GM19099 (cell line): ENCODE measurements at regions not wholly inside any gene's neighbourhood (a gene's known extent, or its start where the extent isn't known, plus 50 kb on each side); places are given as distances from the start of the nearest gene placed in this dataset.

Experiments
- POLR2A ChIP-seq: IDR thresholded peaks from 3 replicates; pipeline ENCODE4 v1.6.1; 2011; ENCODE audit warnings: low read depth; ENCODE audit not compliant: insufficient read length; ENCODE audit errors: extremely low read depth

DNA sequence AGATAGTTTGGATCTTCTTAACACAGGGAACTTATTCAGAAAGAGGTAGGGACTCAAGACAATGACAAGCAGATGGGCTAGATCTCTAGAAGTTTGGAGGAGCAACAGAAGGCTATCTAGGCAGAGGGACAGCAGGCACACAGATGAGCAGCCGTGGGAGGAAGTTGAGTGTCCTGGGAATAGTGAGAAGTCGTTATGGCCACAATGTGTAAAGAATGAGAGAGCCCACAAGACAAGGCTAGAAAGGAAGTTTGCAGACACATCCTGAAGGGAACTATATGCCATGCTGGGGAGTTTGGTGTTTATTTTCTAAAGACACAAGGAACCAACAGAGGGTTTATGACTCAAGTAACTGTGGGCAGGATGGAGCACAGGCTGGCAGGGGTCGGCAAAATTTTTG is 160.6 kb downstream of the PALM2AKAP2 start:
- no peak for TF ChIP-seq POLR2A

DNA sequence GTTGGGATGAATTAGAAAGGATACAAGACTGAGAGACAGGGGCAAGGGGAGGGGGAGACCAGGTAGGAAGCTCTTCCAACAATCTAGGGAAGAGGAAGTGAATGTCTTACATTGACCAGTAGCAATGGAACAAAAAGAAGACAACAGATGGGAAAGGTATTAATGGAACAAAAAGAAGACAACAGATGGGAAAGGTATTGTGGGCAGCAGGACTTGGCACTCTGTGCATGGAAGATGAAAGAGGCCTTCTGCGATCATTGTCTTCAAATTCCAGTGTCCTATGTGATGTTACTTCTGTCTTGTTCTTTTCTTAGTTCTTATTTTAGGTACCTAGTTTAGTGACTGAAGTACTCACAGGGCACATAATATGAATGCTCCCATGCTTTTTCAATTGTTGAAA is 161.8 kb downstream of the PALM2AKAP2 start:
- no peak for TF ChIP-seq POLR2A

DNA sequence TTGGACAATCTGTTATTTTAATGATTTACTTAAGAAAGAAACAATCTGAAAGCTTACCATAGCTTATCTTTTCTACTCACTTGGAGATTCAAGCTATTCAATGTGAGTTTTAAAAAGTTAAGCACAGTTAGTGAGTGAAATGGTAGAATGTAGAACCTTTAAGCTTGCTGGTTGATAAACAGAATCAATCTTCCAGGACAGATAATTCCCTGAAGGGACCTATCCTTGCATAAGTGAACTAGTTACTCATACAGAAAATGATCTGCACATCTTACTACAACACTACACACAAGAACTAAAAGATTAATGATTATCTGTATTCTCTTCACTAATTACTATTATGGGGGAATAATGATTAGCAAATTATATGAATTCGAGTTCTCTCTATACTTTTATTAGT is 165.6 kb downstream of the PALM2AKAP2 start:
- TF ChIP-seq POLR2A, result no peak

DNA sequence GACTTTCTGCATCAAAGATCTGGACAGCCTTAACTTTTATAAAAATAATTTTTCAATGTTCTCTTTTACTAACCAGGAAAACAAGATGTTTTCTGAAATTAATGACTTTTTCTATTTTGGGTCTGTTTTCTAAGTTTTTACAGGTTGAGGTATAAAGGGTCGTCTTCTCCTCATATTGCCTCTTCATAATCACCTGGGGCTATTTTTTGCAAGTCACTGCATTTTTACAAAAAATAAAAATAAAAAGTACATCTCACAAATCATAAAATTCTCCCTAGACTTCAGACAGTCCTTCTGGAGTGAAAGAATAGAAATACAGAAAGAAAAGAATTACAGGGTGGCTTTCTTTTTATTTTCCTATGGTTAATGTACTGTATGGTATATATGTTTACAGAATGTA is 168.5 kb downstream of the PALM2AKAP2 start:
- TF ChIP-seq POLR2A, result no peak

DNA sequence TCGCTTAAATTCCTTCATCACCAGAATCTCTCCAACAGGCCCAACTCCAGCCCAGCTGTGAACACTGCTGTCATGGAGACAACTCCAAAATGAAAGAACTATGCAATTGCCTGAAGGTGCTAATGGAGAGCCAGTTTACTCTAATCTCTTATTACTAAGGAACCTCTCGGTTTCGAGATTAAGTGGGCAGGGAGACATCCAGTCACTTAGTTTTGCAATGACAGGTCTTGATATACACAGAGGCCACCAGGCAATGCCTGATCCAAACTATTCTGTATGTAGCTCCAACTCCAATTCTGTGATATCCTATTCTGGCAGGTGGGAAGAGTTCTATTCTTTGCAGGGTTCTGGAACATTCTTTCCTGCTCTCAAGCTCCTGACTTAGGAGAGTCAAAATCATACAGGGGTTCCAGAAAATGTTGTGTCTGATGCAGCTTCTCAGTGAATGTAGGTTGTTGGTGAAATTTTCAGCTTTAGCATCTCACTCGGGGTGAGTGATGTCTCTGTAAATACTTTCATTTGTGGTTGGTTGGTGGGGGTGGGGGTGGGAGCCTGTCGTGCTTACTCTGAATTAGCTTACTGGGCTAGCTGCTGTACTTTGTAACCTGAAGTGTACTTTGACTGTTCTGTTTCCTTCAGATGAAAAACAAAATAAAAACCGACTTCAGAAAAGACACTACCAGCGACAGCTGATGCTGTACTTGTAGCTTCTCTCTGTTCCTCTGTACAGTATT is 170.9 kb downstream of the PALM2AKAP2 start:
- TF ChIP-seq POLR2A, result no peak

DNA sequence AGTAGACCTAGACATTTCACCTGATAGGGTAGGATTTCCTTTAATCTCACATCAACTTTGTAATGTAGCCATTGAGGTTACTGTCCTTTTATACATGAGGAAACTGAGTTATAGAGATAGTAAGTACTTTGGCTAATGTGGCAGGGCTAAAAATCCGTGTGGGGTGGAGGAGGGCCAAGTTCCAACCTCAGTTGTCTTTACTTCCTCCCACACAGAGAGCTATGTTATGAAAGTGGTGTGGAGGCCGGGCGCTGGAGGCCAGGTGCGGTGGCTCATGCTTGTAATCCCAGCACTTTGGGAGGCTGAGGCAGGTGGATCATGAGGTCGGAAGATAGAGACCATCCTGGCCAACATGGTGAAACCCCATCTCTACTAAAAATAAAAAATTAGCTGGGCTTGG is 173.3 kb downstream of the PALM2AKAP2 start:
- TF ChIP-seq POLR2A, result no peak

DNA sequence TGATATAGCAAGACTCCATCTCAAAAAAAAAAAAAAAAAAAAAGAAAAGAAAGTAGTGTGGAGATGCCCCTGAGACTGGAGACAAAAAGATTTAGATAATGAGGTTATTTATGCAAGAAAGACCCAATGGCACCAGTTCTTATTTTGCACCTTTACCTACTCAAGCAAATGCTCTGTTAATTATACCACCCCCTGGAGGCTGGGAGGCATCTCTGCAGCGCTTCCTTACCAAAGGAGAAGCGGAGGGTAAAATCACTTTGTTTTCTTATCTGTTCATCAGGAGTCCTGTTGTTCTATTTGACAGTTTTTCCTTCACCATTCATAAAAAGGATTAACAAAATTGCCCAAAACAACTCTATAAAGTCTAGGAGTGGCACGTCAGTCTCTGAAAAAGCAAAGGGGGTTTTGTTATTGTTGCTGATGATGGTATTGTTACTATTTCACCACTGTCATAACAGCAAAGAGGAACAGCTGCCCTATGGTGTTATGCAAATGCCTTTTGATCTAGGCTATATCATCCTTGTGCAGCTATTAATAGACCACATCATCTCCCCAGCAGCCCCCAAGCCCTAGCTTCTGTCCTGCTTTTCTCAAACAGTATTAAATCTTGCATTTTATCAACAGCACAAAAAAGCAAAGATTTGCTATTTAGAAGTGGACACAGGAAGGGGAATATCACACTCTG is 174.0 kb downstream of the PALM2AKAP2 start:
- no peak for TF ChIP-seq POLR2A

DNA sequence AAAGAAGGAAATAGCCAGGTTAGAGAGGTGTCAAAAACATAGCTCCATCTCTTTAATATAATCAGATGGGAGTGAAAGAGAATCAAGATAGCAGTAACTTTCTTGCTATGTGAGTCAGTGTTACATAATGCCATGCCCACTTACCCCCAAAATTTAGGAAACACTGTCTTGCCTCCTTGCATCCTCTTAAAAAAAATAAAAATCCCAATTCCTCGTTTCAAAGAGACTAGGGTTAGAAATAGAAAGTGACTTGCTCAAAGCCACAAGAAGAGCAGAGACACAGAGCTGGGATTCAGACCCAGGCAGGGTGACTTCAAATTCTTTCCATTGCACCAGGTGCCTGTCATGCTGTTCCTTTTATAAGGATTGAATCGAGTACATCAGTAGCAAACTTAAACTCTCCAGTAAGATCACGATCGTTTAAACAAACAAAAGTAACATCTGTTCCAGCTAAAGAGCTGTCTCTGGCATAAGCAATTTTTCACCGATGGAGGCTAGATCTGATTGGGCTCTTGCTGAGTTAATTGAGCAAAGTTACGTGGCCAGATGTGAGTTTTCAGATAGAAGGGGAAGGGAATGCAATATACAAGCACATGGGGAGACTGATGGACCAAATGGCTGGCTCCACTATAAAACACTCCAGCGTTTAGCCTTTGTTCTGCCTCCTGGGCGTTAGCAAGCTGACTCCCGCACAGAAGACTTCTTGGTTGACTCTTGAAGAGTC is 176.9 kb downstream of the PALM2AKAP2 start:
- TF ChIP-seq POLR2A, result no peak

DNA sequence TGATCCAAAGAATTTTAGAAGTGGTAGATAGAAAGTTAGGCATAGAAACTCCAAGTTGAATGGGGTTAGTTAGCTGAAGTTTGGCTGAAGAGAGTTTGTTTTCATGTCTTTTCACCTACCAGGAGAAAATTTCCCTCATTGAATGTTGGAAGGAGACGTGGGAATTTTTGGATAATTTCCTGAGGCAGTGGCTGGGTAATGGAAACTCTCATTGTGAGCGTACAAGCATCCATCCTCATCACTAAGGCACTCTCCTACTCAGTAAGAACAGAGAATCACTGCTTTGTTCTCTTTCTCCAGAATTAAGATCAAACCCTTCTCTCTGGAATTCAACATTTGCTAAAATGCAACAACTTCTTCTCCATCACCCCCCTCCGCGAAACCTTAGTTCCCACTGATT is 179.7 kb downstream of the PALM2AKAP2 start:
- TF ChIP-seq POLR2A, result no peak

DNA sequence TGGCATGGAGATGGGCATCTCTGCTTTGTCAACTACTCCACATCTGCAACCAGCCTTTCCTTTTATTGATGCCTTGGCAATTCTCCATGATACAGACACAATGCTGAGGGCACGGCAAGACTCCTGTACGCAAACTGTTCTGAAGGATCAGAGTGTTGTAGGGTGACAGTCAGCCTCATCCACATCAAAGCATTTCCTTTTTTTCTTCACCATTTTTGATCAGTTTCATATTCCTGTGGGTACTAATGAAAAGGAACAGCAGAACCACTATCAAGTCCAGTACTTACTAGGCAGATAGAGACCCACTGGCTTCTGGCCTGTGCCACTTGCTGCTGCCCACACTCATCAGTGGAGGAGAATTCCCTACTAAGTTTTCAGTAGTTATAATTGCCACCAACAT is 181.6 kb downstream of the PALM2AKAP2 start:
- no peak for TF ChIP-seq POLR2A

DNA sequence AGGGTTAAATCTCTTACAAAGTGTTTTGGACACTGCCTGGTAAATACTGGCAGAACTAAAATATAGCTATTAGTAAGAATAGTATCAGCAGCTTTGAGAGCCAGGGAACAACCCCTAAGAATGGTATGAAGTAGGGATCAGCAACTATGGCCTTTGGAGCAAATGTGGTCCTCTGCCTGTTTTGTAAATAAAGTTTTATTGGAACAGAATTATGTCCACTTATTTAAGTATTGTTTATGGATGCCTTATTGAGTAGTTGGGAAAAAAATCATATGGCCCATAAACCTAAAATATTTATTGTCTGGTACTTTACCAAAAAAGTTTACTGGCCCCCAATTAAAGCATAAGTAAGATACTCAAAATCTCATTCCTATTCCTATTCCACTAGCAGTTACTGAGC is 182.2 kb downstream of the PALM2AKAP2 start:
- TF ChIP-seq POLR2A, result no peak

DNA sequence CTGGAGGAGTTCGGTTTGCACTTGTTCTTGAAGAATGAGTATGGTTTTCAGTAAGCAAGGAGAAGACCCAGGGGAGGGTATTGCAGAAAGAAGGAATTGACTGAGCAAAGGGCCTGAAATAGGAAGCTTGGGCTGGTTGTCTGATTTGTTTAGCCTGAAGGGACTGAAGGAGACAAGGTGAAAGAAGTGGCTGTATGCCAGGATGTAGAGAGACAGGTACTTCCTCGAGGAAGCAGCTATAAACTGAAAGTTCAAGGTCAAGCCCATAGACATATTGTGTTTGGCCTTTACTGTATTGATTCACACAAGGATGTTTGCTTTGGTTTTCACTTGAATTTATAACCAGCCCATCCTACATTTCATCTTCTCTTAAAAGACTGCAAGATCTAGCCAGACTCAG is 183.1 kb downstream of the PALM2AKAP2 start:
- no peak for TF ChIP-seq POLR2A

DNA sequence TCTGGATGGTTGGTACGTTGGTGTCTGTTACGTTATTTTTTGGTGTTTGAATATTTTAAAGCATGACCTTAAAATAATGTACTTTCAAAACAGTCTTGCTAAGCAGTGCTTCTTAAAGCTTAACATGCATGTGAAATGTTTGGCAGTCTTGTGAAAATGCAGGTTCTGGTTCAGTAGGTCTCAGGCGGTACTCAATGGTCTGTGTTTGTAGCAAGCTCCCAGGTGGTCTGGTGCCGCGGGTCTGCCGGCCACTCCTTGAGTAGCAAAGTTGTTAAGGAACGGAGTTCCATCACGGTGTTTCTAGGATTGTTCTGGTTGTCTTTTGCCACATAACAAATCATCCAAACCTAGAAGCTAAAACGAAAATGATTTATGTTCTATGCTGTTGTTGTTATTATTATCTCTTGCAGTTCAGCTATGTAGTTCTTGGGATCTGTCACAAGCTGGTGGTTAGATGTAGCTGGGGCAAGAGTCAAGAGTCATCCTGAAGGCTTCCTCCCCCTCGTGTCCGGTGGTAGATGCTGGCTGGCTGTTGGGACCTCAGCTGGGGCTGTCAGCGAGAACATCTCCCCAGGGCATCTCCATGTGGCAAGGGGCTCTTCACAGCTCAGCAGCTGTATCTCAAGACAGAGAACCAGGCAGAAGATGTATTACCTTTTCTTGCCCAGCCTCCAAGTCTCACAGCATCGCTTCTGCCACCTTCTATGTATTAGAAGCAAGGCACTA is 186.8 kb downstream of the PALM2AKAP2 start:
- peak; percentile 19 for TF ChIP-seq POLR2A

DNA sequence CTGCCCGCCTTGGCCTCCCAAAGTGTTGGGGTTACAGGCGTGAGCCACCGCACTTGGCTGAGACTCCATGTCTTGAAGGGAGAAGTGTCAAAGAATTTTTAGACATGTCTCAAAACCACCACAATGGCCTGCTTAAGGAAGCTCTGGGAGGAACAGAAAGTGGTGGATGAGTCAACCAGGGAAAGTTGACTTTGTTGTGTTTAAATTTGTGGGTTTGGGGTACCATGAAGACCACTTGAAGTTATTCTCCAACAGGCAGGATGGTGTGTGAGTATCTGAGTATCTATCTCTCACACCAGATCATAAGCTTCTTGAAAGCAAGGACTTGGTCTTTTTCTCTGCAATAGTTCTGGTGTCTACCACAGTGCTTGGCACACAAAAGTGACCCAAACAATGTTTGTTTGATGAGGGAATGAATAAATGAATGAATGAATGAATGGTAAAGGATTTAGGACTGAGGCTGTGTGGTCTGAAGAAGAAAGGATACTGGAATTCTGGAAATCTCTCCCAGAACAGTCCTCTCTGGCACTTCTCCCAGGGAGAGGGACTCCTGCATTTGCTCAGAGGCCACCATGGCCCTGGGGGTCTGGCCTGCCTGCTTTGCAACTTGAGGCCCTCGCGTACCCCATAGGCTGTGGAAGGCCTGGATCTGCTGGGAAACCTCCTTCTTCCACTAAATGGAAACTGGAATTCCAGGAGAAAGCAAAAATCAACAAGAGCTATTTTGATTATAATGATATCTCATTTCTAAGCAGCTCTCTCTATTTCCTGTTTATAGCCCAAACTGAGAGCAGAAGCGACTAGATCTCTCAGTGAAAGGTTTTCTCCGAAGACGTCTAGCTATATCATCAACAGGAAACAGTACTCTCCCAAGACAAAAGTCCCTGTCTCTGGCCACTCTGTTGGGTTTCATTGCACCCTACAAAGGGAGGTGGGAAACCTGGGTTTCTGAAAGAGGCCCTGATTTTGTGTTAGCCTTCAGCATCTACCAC is 187.9 kb downstream of the PALM2AKAP2 start:
- no peak for TF ChIP-seq POLR2A
